KOPT-K1 (cell line): ENCODE measurements at regions not wholly inside any gene's neighbourhood (a gene's known extent, or its start where the extent isn't known, plus 50 kb on each side); places are given as distances from the start of the nearest gene placed in this dataset.

Experiments used
- H3K27ac ChIP-seq: fragments of 200-600 bp; sonication (generic); 2 replicates; pipeline ENCODE4 v1.5.1; 2016; ENCODE audit warnings: antibody characterized with exemption, mild to moderate bottlenecking, low read depth, low read length; ENCODE audit not compliant: poor library complexity, severe bottlenecking
- H3K36me3 ChIP-seq: fragments of 200-600 bp; sonication (generic); 2 replicates; pipeline ENCODE4 v1.5.1; 2017; ENCODE audit warnings: antibody characterized with exemption, mild to moderate bottlenecking, low read length, moderate library complexity; ENCODE audit not compliant: insufficient read depth
- H3K9me3 ChIP-seq: fragments of 200-600 bp; sonication (generic); 2 replicates; pipeline ENCODE4 v1.5.1; 2017; ENCODE audit warnings: antibody characterized with exemption, low read length, mild to moderate bottlenecking; ENCODE audit not compliant: insufficient read depth, poor library complexity, severe bottlenecking

GRCh38 chr5:125526966-125527365 is 780.5 kb upstream of the ZNF608 start:
- no peak overlapping the region for H3K27ac ChIP-seq
- no peaks in the 10 kb centered on the region for H3K9me3 ChIP-seq
- H3K36me3 ChIP-seq = no peaks in the 10 kb centered on the region

- H3K36me3 ChIP-seq = no peaks in the 10 kb centered on the region
- H3K27ac ChIP-seq = no peak overlapping the region
Observed at GRCh38 chr5:125528881-125529280, 782.4 kb upstream of the ZNF608 start.

GRCh38 chr5:125530833-125531615 is 784.6 kb upstream of the ZNF608 start:
- no peak overlapping the region for H3K27ac ChIP-seq
- no peaks in the 10 kb centered on the region for H3K9me3 ChIP-seq
- no peaks in the 10 kb centered on the region for H3K36me3 ChIP-seq

More at GRCh38 chr5:125528881-125529280, 782.4 kb upstream of the ZNF608 start:
- H3K9me3 ChIP-seq = no peaks in the 10 kb centered on the region

GRCh38 chr5:125536095-125536494 is 789.7 kb upstream of the ZNF608 start:
- H3K27ac ChIP-seq = no peak overlapping the region
- no peaks in the 10 kb centered on the region for H3K36me3 ChIP-seq
- no peaks in the 10 kb centered on the region for H3K9me3 ChIP-seq

- H3K27ac ChIP-seq = no peak overlapping the region
- no peaks in the 10 kb centered on the region for H3K9me3 ChIP-seq
- no peaks in the 10 kb centered on the region for H3K36me3 ChIP-seq
Observed at GRCh38 chr5:125536582-125536981, 790.1 kb upstream of the ZNF608 start.

GRCh38 chr5:125537661-125538060 is 791.2 kb upstream of the ZNF608 start:
- H3K27ac ChIP-seq = no peak overlapping the region
- no peaks in the 10 kb centered on the region for H3K36me3 ChIP-seq
- H3K9me3 ChIP-seq = no peaks in the 10 kb centered on the region

- H3K27ac ChIP-seq = no peak overlapping the region
- no peaks in the 10 kb centered on the region for H3K36me3 ChIP-seq
- H3K9me3 ChIP-seq = no peaks in the 10 kb centered on the region
Observed at GRCh38 chr5:125538469-125538868, 792.0 kb upstream of the ZNF608 start.

GRCh38 chr5:125541085-125541484 is 794.6 kb upstream of the ZNF608 start:
- H3K9me3 ChIP-seq = no peaks in the 10 kb centered on the region
- H3K27ac ChIP-seq = no peak overlapping the region
- no peaks in the 10 kb centered on the region for H3K36me3 ChIP-seq

GRCh38 chr5:125549322-125549911 is 803.0 kb upstream of the ZNF608 start:
- Histone ChIP-seq H3K27ac (no peak overlapping the region), H3K36me3 (no peaks in the 10 kb centered on the region), H3K9me3 (no peaks in the 10 kb centered on the region)

- no peak overlapping the region for H3K27ac ChIP-seq
Observed at GRCh38 chr5:125550274-125550673, 803.8 kb upstream of the ZNF608 start.

GRCh38 chr5:125551246-125551645 is 804.8 kb upstream of the ZNF608 start:
- no peaks in the 10 kb centered on the region for H3K36me3 ChIP-seq
- no peak overlapping the region for H3K27ac ChIP-seq
- no peaks in the 10 kb centered on the region for H3K9me3 ChIP-seq

More at GRCh38 chr5:125550274-125550673, 803.8 kb upstream of the ZNF608 start:
- Histone ChIP-seq H3K9me3 (no peaks in the 10 kb centered on the region), H3K36me3 (no peaks in the 10 kb centered on the region)

- no peak overlapping the region for H3K27ac ChIP-seq
Observed at GRCh38 chr5:125551797-125552196, 805.4 kb upstream of the ZNF608 start.

GRCh38 chr5:125552486-125552885 is 806.0 kb upstream of the ZNF608 start:
- Histone ChIP-seq H3K27ac (no peak overlapping the region), H3K36me3 (no peaks in the 10 kb centered on the region), H3K9me3 (no peaks in the 10 kb centered on the region)

More at GRCh38 chr5:125551797-125552196, 805.4 kb upstream of the ZNF608 start:
- Histone ChIP-seq H3K36me3 (no peaks in the 10 kb centered on the region), H3K9me3 (no peaks in the 10 kb centered on the region)

GRCh38 chr5:125554355-125554754 is 807.9 kb upstream of the ZNF608 start:
- H3K27ac ChIP-seq = no peak overlapping the region
- H3K9me3 ChIP-seq = no peaks in the 10 kb centered on the region
- no peaks in the 10 kb centered on the region for H3K36me3 ChIP-seq

- H3K36me3 ChIP-seq = no peaks in the 10 kb centered on the region
- no peaks in the 10 kb centered on the region for H3K9me3 ChIP-seq
- H3K27ac ChIP-seq = no peak overlapping the region
Observed at GRCh38 chr5:125555591-125555990, 809.2 kb upstream of the ZNF608 start.

GRCh38 chr5:125558016-125558415 is 811.6 kb upstream of the ZNF608 start:
- Histone ChIP-seq H3K9me3 (no peaks in the 10 kb centered on the region), H3K27ac (no peak overlapping the region), H3K36me3 (no peaks in the 10 kb centered on the region)
